ENCODE measurements at regions not wholly inside any gene's neighbourhood (a gene's known extent, or its start where the extent isn't known, plus 50 kb on each side); places are given as distances from the start of the nearest gene placed in this dataset.
"Not testable (repeated sequence)": the region's sequence is repeated elsewhere in the genome, so short reads cannot be mapped to it uniquely, and the experiment has no call there.

DNA sequence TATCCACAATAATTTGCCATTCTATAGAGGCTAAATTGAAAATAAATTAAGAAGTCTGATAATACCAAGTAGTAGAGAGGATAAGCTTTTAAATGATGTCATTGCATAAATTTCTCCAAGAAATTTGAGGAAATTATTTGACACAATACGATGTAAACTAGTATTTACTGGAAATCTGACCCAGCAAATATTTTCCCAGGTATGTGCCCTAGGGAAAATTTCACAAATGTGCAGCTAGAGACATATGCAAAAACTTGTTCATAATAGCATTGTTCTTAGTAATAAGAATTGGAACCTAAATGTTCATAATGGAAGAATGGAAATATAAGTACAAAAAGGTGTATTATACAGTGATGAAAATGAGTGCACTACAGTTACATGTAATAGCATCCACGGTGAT lies 888.8 kb upstream of the SOX11 start:
- Mint-ChIP-seq H3K27ac (no peak overlapping the region), H3K9me3 (peaks cover 11% of the 10 kb centered on the region), H3K4me1 (ENCODE audit: low read depth) (no peaks in the 10 kb centered on the region), H3K27me3 (no peaks in the 10 kb centered on the region), H3K36me3 (no peaks in the 10 kb centered on the region), H3K4me3 (no peak overlapping the region)
- intact Hi-C loops (cut with micrococcal nuclease): no loop called here
- CTCF ChIA-PET: no interaction called here
- DNase-seq: no peak
- POLR2A ChIA-PET: interaction anchor here (0.6 kb wide), 1 partner anchor 219 kb away, joined by 4 read pairs; no protein-coding TSS in a partner anchor

GRCh38 chr2:4814137-4814536 lies 878.0 kb upstream of the SOX11 start:
- H3K36me3 Mint-ChIP-seq; intact Hi-C loops (cut with micrococcal nuclease); H3K27me3 Mint-ChIP-seq; CTCF ChIA-PET; H3K4me1 Mint-ChIP-seq (ENCODE audit: low read depth); POLR2A ChIA-PET; DNase-seq; H3K27ac Mint-ChIP-seq; H3K4me3 Mint-ChIP-seq: not testable (repeated sequence)
- H3K9me3 Mint-ChIP-seq: peaks cover 31% of the 10 kb centered on the region

DNA sequence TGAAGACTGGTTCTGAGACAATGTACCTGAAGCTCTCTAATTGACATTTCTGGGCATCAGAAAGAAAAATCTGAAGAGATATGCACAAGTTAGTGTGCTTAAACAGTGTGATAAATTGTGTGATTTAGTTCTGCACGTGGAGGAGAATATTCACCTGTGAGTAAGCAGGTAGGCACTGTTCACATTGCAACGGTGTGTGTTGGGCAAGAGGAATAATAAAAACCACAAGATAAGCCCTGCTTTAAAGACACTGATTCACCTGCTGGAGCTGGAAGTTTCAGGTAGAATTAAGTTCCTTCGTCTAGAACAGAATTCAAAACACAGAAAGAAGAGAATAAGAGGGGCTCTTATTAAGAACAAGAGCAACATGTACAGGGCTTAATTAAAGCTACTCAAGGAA lies 864.3 kb upstream of the SOX11 start:
- Mint-ChIP-seq H3K4me1 (ENCODE audit: low read depth) (no peaks in the 10 kb centered on the region), H3K27me3 (no peaks in the 10 kb centered on the region), H3K27ac (no peak overlapping the region), H3K36me3 (no peaks in the 10 kb centered on the region), H3K9me3 (peaks cover 5% of the 10 kb centered on the region), H3K4me3 (no peak overlapping the region)
- intact Hi-C loops (cut with micrococcal nuclease): no loop called here
- DNase-seq: no peak
- CTCF ChIA-PET: no interaction called here
- POLR2A ChIA-PET: no interaction called here

DNA sequence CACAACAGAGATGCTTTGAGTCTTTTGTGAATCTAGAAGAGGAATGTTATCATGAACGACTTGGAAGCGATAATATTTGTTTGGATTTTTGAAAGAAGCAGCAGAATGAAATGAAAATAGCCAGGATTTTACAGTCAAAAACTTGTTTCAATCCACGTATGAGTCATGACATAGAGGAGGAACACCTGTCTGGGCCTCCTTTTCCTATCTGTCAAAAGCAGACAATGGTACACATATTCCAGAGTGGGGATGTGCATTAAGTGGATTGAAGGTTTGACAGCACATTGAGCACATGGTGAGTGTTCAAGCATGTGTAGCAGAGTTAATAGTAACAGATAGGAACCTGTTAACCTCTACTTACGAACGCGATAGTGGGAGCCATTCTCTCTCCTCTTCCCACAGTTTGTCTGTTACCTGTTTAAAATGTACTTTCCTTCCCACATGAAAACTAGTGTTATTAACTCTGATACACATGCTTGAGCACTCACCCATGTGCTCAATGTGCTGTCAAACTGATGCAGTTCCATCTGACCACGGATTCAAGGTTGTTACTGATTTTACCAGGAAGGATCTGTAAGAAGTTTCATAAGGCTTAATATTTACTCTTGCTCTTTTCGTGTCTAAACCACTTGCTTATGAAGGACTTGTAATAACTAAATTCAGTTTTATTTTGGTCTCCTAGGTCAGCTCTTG lies 863.4 kb upstream of the SOX11 start:
- no peak for DNase-seq
- POLR2A ChIA-PET: no interaction called here
- Mint-ChIP-seq H3K27ac (no peak overlapping the region), H3K4me3 (no peak overlapping the region), H3K27me3 (no peaks in the 10 kb centered on the region), H3K36me3 (no peaks in the 10 kb centered on the region), H3K9me3 (peaks cover 5% of the 10 kb centered on the region), H3K4me1 (ENCODE audit: low read depth) (no peaks in the 10 kb centered on the region)
- intact Hi-C loops (cut with micrococcal nuclease): no loop called here
- CTCF ChIA-PET: no interaction called here

GRCh38 chr2:4831751-4832150 lies 860.4 kb upstream of the SOX11 start:
- H3K9me3 Mint-ChIP-seq: peaks cover 5% of the 10 kb centered on the region
- no peaks in the 10 kb centered on the region for H3K27me3 Mint-ChIP-seq
- POLR2A ChIA-PET: no interaction called here

DNA sequence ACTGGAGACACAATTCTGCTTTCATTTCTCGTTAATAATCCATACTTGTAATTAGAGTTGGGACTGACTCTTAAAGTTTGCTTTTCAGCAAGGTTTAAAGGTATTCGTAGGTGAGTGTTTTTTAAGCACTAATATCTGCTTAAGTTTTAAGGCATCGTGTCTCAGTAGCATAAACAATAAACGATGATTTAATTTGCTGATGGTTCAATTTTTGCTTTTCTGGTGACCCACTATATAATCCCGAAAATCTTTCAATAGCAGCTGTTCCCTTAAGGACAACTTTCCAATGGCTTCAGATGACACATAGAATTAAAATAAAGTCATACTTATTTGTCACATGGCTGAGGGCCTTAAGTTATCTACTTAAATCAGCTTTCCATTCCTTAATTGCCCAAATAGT lies 859.5 kb upstream of the SOX11 start:
- Mint-ChIP-seq H3K27ac (no peak overlapping the region), H3K27me3 (no peaks in the 10 kb centered on the region)
- POLR2A ChIA-PET: no interaction called here

More at GRCh38 chr2:4831751-4832150, 860.4 kb upstream of the SOX11 start:
- no peak for DNase-seq
- H3K4me3 Mint-ChIP-seq: no peak overlapping the region
- H3K36me3 Mint-ChIP-seq: no peaks in the 10 kb centered on the region
- no peaks in the 10 kb centered on the region for H3K4me1 Mint-ChIP-seq (ENCODE audit: low read depth)
- H3K27ac Mint-ChIP-seq: no peak overlapping the region
- intact Hi-C loops (cut with micrococcal nuclease): no loop called here
- CTCF ChIA-PET: no interaction called here

GRCh38 chr2:4838626-4839025 lies 853.6 kb upstream of the SOX11 start:
- Mint-ChIP-seq H3K9me3 (peaks cover 18% of the 10 kb centered on the region), H3K27ac (no peak overlapping the region), H3K27me3 (no peaks in the 10 kb centered on the region), H3K4me1 (ENCODE audit: low read depth) (no peaks in the 10 kb centered on the region), H3K36me3 (no peaks in the 10 kb centered on the region), H3K4me3 (no peak overlapping the region)
- POLR2A ChIA-PET: no interaction called here
- intact Hi-C loops (cut with micrococcal nuclease): no loop called here
- CTCF ChIA-PET: no interaction called here
- DNase-seq: no peak

More for the DNA sequence above, 859.5 kb upstream of the SOX11 start:
- CTCF ChIA-PET: no interaction called here
- peaks cover 12% of the 10 kb centered on the region for H3K9me3 Mint-ChIP-seq
- no peaks in the 10 kb centered on the region for H3K36me3 Mint-ChIP-seq
- no peak overlapping the region for H3K4me3 Mint-ChIP-seq
- no peaks in the 10 kb centered on the region for H3K4me1 Mint-ChIP-seq (ENCODE audit: low read depth)
- DNase-seq: no peak
- intact Hi-C loops (cut with micrococcal nuclease): no loop called here

GRCh38 chr2:4840791-4841190 lies 851.4 kb upstream of the SOX11 start:
- ChIA-PET CTCF (no interaction called here), POLR2A (no interaction called here)
- Mint-ChIP-seq H3K36me3 (no peaks in the 10 kb centered on the region), H3K4me3 (no peak overlapping the region), H3K27me3 (no peaks in the 10 kb centered on the region), H3K4me1 (ENCODE audit: low read depth) (no peaks in the 10 kb centered on the region), H3K27ac (no peak overlapping the region), H3K9me3 (peaks cover 22% of the 10 kb centered on the region)
- intact Hi-C loops (cut with micrococcal nuclease): no loop called here
- no peak for DNase-seq

- Mint-ChIP-seq H3K4me1 (ENCODE audit: low read depth) (no peaks in the 10 kb centered on the region), H3K4me3 (no peak overlapping the region), H3K36me3 (no peaks in the 10 kb centered on the region), H3K27ac (no peak overlapping the region), H3K27me3 (no peaks in the 10 kb centered on the region), H3K9me3 (peaks cover 15% of the 10 kb centered on the region)
- CTCF ChIA-PET: no interaction called here
- DNase-seq: no peak
- POLR2A ChIA-PET: no interaction called here
- intact Hi-C loops (cut with micrococcal nuclease): no loop called here
Observed at GRCh38 chr2:4844881-4845280, 847.3 kb upstream of the SOX11 start.

- no peaks in the 10 kb centered on the region for H3K36me3 Mint-ChIP-seq
- CTCF ChIA-PET: no interaction called here
- H3K9me3 Mint-ChIP-seq: peaks cover 9% of the 10 kb centered on the region
- no peak overlapping the region for H3K27ac Mint-ChIP-seq
- POLR2A ChIA-PET: no interaction called here
- intact Hi-C loops (cut with micrococcal nuclease): no loop called here
- H3K27me3 Mint-ChIP-seq: no peaks in the 10 kb centered on the region
- no peak overlapping the region for H3K4me3 Mint-ChIP-seq
- H3K4me1 Mint-ChIP-seq (ENCODE audit: low read depth): no peaks in the 10 kb centered on the region
- DNase-seq: no peak
Observed at GRCh38 chr2:4862031-4862430, 830.2 kb upstream of the SOX11 start.

DNA sequence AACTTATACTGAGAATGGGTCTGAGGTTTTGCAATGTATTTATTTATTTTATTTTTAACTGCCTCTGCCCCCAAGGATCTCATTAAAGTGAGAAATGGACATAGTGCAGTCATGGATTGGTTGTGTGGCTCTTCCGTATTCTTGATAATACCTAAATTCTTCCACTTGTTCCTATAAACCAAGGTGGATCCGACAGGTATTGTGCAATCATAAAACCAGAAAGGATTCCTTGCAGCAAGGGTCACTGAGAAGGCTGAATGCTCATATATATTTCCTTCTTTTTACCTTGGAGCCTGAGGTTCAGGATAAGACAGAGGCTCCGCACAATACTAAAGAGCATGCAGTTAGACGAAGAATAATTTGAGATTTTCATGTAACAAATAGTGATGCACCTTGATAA lies 826.0 kb upstream of the SOX11 start:
- ChIA-PET CTCF (no interaction called here), POLR2A (no interaction called here)
- no peaks in the 10 kb centered on the region for H3K27me3 Mint-ChIP-seq
- no peaks in the 10 kb centered on the region for H3K9me3 Mint-ChIP-seq
- H3K36me3 Mint-ChIP-seq: no peaks in the 10 kb centered on the region
- H3K27ac Mint-ChIP-seq: no peak overlapping the region
- H3K4me1 Mint-ChIP-seq (ENCODE audit: low read depth): no peaks in the 10 kb centered on the region
- no peak for DNase-seq
- no peak overlapping the region for H3K4me3 Mint-ChIP-seq
- intact Hi-C loops (cut with micrococcal nuclease): no loop called here

- Mint-ChIP-seq H3K4me3 (no peak overlapping the region), H3K27ac (no peak overlapping the region), H3K27me3 (no peaks in the 10 kb centered on the region), H3K36me3 (no peaks in the 10 kb centered on the region), H3K4me1 (ENCODE audit: low read depth) (no peaks in the 10 kb centered on the region), H3K9me3 (no peaks in the 10 kb centered on the region)
- intact Hi-C loops (cut with micrococcal nuclease): no loop called here
- ChIA-PET CTCF (no interaction called here), POLR2A (no interaction called here)
- no peak for DNase-seq
Observed at GRCh38 chr2:4868466-4868865, 823.7 kb upstream of the SOX11 start.

DNA sequence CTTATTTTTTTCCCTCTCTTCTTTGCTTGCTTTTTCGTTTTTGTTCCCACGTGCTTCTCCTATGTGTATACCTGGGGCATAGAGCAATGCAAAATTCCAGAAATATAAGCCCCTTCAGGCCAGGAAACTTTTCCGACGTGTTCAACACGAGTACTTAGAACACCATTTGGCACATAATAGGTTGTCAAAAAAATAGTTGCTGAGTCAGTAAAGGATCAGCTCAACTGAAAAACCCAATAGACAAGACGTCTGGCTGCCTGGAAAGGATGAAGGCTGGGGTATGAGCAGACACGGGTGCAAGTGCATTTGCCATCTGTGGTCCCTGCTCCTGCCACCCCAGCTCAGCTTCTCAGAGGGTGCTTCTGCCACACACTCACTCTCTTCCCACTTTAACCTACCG lies 823.0 kb upstream of the SOX11 start:
- H3K4me1 Mint-ChIP-seq (ENCODE audit: low read depth): no peaks in the 10 kb centered on the region
- H3K27ac Mint-ChIP-seq: no peak overlapping the region
- CTCF ChIA-PET: interaction anchor here (0.7 kb wide), 1 partner anchor 43 kb away, joined by 3 read pairs; no protein-coding TSS in a partner anchor
- intact Hi-C loops (cut with micrococcal nuclease): no loop called here
- POLR2A ChIA-PET: no interaction called here
- H3K4me3 Mint-ChIP-seq: no peak overlapping the region
- DNase-seq: no peak
- H3K27me3 Mint-ChIP-seq: no peaks in the 10 kb centered on the region
- H3K9me3 Mint-ChIP-seq: no peaks in the 10 kb centered on the region
- no peaks in the 10 kb centered on the region for H3K36me3 Mint-ChIP-seq

Measured in activated CD4-positive, alpha-beta memory T cell treated with anti-CD3 and anti-CD28 coated beads for 36 hours (primary cell).